ENCODE measurements at regions not wholly inside any gene's neighbourhood (a gene's known extent, or its start where the extent isn't known, plus 50 kb on each side); places are given as distances from the start of the nearest gene placed in this dataset.

DNA sequence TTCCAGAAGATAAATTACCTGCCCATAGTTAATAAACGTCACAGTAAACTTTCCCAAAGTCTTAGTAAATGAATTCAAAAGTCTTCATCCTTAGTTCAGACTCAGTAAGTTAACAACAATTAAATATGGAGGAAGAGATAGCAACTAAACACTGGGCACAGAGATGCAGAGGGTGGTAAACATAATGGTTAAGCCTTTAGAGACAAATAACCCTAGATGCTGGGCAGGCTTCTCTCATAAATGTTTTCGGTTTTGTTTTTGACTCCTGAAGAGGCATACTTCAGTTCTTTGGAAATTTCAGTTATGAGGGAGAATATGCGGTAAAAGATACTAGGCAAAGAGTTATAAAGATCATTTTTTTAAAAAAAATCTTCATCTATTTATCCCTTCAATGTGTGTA is 369.8 kb downstream of the FRK start:
- H4K20me1 ChIP-seq (ENCODE audit: control insufficient read depth, insufficient read depth, low read depth, low read length): no peaks in the 10 kb centered on the region
- no peaks in the 10 kb centered on the region for H3K36me3 ChIP-seq (ENCODE audit: control insufficient read depth, low read length)
- H3K4me2 ChIP-seq (ENCODE audit: low read length): no peak overlapping the region
- no peak for TF ChIP-seq EZH2phosphoT487 (IDR thresholded peaks at IDR 0.05; ENCODE audit: borderline replicate concordance, low read length)
- TF ChIP-seq, protein P1, sequence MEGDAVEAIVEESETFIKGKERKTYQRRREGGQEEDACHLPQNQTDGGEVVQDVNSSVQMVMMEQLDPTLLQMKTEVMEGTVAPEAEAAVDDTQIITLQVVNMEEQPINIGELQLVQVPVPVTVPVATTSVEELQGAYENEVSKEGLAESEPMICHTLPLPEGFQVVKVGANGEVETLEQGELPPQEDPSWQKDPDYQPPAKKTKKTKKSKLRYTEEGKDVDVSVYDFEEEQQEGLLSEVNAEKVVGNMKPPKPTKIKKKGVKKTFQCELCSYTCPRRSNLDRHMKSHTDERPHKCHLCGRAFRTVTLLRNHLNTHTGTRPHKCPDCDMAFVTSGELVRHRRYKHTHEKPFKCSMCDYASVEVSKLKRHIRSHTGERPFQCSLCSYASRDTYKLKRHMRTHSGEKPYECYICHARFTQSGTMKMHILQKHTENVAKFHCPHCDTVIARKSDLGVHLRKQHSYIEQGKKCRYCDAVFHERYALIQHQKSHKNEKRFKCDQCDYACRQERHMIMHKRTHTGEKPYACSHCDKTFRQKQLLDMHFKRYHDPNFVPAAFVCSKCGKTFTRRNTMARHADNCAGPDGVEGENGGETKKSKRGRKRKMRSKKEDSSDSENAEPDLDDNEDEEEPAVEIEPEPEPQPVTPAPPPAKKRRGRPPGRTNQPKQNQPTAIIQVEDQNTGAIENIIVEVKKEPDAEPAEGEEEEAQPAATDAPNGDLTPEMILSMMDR (IDR thresholded peaks at IDR 0.05; ENCODE audit: low read depth, low read length, poor library complexity, severe bottlenecking): no peak
- no peaks in the 10 kb centered on the region for H3K79me2 ChIP-seq (ENCODE audit: control insufficient read depth, low read length)
- no peak overlapping the region for H3K4me3 ChIP-seq (ENCODE audit: low read length)
- no peaks in the 10 kb centered on the region for H3K9me3 ChIP-seq (ENCODE audit: control insufficient read depth, insufficient read depth, low read length)
- H3K27ac ChIP-seq (ENCODE audit: low read depth, low read length): no peak overlapping the region
- no peaks in the 10 kb centered on the region for H3K9me2 ChIP-seq (replicated peaks; ENCODE audit: control insufficient read depth, low read length)
- H3K27me3 ChIP-seq (ENCODE audit: control insufficient read depth, low read length): no peaks in the 10 kb centered on the region
- H3K4me1 ChIP-seq (ENCODE audit: control insufficient read depth, low read length): no peaks in the 10 kb centered on the region
- H3F3A ChIP-seq (ENCODE audit: control insufficient read depth, insufficient read depth): no peaks in the 10 kb centered on the region

DNA sequence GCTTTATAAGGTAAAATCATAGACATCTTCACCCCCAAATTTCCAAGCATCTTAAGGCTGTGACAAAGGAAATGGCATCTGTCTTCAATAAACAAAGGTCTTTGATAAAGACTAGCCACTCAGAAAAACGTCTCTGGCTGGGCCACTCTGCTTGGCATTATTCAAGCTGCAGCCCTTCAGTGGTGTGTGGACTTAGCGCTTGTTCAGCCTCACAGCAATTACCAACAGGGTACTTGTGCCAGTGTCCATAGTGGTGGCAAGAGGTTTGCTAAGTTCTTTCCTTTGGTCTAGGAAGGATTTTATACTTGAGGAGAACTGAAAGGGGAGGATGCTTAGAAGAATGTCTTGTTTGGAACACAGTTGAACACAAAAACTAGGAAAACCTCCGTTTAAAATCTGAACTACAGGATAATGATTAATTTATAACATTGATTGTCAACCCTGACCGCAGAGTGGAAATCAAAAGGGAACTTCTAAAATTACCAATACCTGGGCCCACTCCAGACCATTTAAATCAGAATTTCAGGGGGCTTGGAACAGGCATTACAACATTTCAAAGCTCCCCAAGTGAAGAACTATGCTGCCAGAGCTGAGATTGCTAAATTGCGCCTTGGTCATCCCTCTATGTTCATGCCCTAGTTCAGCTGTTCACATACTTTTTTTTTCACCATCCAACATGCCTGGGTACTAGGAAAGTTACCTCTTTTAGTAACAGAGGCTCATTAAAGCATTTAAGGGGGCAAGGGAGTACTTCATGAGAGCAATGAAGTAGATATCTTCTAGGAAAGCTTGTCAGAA is 378.5 kb downstream of the FRK start:
- H3K4me1 ChIP-seq (ENCODE audit: control insufficient read depth, low read length): no peaks in the 10 kb centered on the region
- no peak overlapping the region for H3K4me3 ChIP-seq (ENCODE audit: low read length)
- no peak overlapping the region for H3K27ac ChIP-seq (ENCODE audit: low read depth, low read length)
- no peaks in the 10 kb centered on the region for H4K20me1 ChIP-seq (ENCODE audit: control insufficient read depth, insufficient read depth, low read depth, low read length)
- H3K79me2 ChIP-seq (ENCODE audit: control insufficient read depth, low read length): no peaks in the 10 kb centered on the region
- no peak for TF ChIP-seq EZH2phosphoT487 (IDR thresholded peaks at IDR 0.05; ENCODE audit: borderline replicate concordance, low read length)
- TF ChIP-seq, protein P1 (IDR thresholded peaks at IDR 0.05; ENCODE audit: low read depth, low read length, poor library complexity, severe bottlenecking): no peak
- no peaks in the 10 kb centered on the region for H3K9me3 ChIP-seq (ENCODE audit: control insufficient read depth, insufficient read depth, low read length)
- H3K9me2 ChIP-seq (replicated peaks; ENCODE audit: control insufficient read depth, low read length): no peaks in the 10 kb centered on the region
- H3K36me3 ChIP-seq (ENCODE audit: control insufficient read depth, low read length): no peaks in the 10 kb centered on the region
- no peaks in the 10 kb centered on the region for H3K27me3 ChIP-seq (ENCODE audit: control insufficient read depth, low read length)
- no peak overlapping the region for H3K4me2 ChIP-seq (ENCODE audit: low read length)
- no peaks in the 10 kb centered on the region for H3F3A ChIP-seq (ENCODE audit: control insufficient read depth, insufficient read depth)

DNA sequence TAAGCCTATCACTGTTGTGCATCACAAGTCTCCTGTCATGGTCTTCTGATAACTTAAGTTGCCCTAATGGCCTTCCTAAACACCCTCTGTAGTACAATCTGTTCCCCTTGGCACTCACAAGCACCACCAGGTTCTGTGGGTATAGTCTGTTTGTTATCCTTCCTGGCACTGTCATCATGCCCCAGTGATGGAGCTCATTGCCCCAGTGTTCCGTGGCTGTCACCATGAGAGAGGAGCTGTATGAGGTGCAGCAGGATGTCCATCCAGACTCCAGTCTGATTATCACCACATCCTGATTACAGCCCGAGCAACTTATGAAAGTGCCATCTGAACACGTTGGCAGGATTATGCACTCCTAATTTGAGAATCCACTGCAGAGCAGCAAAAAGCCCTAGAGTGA is 380.1 kb downstream of the FRK start:
- Histone ChIP-seq H3K9me2 (replicated peaks; ENCODE audit: control insufficient read depth, low read length) (no peaks in the 10 kb centered on the region), H3K27me3 (ENCODE audit: control insufficient read depth, low read length) (no peaks in the 10 kb centered on the region), H3F3A (ENCODE audit: control insufficient read depth, insufficient read depth) (no peaks in the 10 kb centered on the region), H3K79me2 (ENCODE audit: control insufficient read depth, low read length) (no peaks in the 10 kb centered on the region), H3K36me3 (ENCODE audit: control insufficient read depth, low read length) (no peaks in the 10 kb centered on the region), H3K4me1 (ENCODE audit: control insufficient read depth, low read length) (no peaks in the 10 kb centered on the region), H4K20me1 (ENCODE audit: control insufficient read depth, insufficient read depth, low read depth, low read length) (no peaks in the 10 kb centered on the region), H3K27ac (ENCODE audit: low read depth, low read length) (no peak overlapping the region), H3K4me2 (ENCODE audit: low read length) (no peak overlapping the region), H3K4me3 (ENCODE audit: low read length) (no peak overlapping the region), H3K9me3 (ENCODE audit: control insufficient read depth, insufficient read depth, low read length) (no peaks in the 10 kb centered on the region)
- TF ChIP-seq EZH2phosphoT487 (IDR thresholded peaks at IDR 0.05; ENCODE audit: borderline replicate concordance, low read length): no peak
- TF ChIP-seq, protein P1 (IDR thresholded peaks at IDR 0.05; ENCODE audit: low read depth, low read length, poor library complexity, severe bottlenecking): no peak
